Activated naive CD4-positive, alpha-beta T cell treated with anti-CD3 and anti-CD28 coated beads, Interleukin-2, amount 10 ng/mL, durations not matched to agents 7 days and 5 days (primary cell): ENCODE measurements at regions not wholly inside any gene's neighbourhood (a gene's known extent, or its start where the extent isn't known, plus 50 kb on each side); places are given as distances from the start of the nearest gene placed in this dataset.

Experiments used
- CTCF ChIA-PET: fragments of 350-600 bp; sonication (Branson Sonifier 250); formaldehyde crosslinking; loops from one replicate; lab custom pipeline; 2021; ENCODE audit warnings: antibody characterized with exemption; lab: Charles Lee
- DNase-seq: peaks from one replicate; pipeline ENCODE4 v3.0.0-alpha.2; 2020
- H3K27ac Mint-ChIP-seq: one replicate; pipeline ENCODE4 v1.8.0; 2021; ENCODE audit warnings: mild to moderate bottlenecking, moderate library complexity, mixed read lengths
- H3K27me3 Mint-ChIP-seq: one replicate; pipeline ENCODE4 v1.8.0; 2021; ENCODE audit warnings: mild to moderate bottlenecking, mixed read lengths
- H3K36me3 Mint-ChIP-seq: one replicate; pipeline ENCODE4 v1.8.0; 2021; ENCODE audit warnings: mixed read lengths
- H3K4me1 Mint-ChIP-seq: one replicate; pipeline ENCODE4 v1.8.0; 2021; ENCODE audit warnings: mixed read lengths
- H3K4me3 Mint-ChIP-seq: one replicate; pipeline ENCODE4 v1.8.0; 2021; ENCODE audit warnings: mild to moderate bottlenecking, moderate library complexity, mixed read lengths
- H3K9me3 Mint-ChIP-seq: one replicate; pipeline ENCODE4 v1.8.0; 2021; ENCODE audit warnings: mixed read lengths

- Mint-ChIP-seq H3K4me1 (no peaks in the 10 kb centered on the region), H3K9me3 (no peaks in the 10 kb centered on the region), H3K4me3 (no peak overlapping the region), H3K27ac (no peak overlapping the region), H3K36me3 (no peaks in the 10 kb centered on the region), H3K27me3 (no peaks in the 10 kb centered on the region)
- no peak for DNase-seq
- CTCF ChIA-PET: no interaction called here
These were observed 163.2 kb downstream of the RELL1 start for GRCh38 chr4:37522996-37523395.

- Mint-ChIP-seq H3K27ac (no peak overlapping the region), H3K4me1 (no peaks in the 10 kb centered on the region), H3K9me3 (peaks cover 9% of the 10 kb centered on the region), H3K4me3 (no peak overlapping the region), H3K27me3 (no peaks in the 10 kb centered on the region), H3K36me3 (no peaks in the 10 kb centered on the region)
- DNase-seq: no peak
- CTCF ChIA-PET: no interaction called here
These were observed 168.8 kb downstream of the RELL1 start for GRCh38 chr4:37517326-37517725.

- no peak for DNase-seq
- CTCF ChIA-PET: no interaction called here
- Mint-ChIP-seq H3K4me1 (no peaks in the 10 kb centered on the region), H3K9me3 (peaks cover 9% of the 10 kb centered on the region), H3K36me3 (no peaks in the 10 kb centered on the region), H3K27me3 (no peaks in the 10 kb centered on the region), H3K4me3 (no peak overlapping the region), H3K27ac (no peak overlapping the region)
These were observed 170.0 kb downstream of the RELL1 start for GRCh38 chr4:37516057-37516775.

GRCh38 chr4:37510626-37511025, 175.6 kb downstream of the RELL1 start:
- H3K9me3 Mint-ChIP-seq: peaks cover 7% of the 10 kb centered on the region
- CTCF ChIA-PET: no interaction called here
- H3K27ac Mint-ChIP-seq: no peak overlapping the region
- no peak overlapping the region for H3K4me3 Mint-ChIP-seq
- no peaks in the 10 kb centered on the region for H3K27me3 Mint-ChIP-seq
- no peak for DNase-seq
- H3K4me1 Mint-ChIP-seq: no peaks in the 10 kb centered on the region
- no peaks in the 10 kb centered on the region for H3K36me3 Mint-ChIP-seq

GRCh38 chr4:37503261-37503660, 182.9 kb downstream of the RELL1 start:
- DNase-seq: no peak
- Mint-ChIP-seq H3K4me3 (no peak overlapping the region), H3K27ac (no peak overlapping the region), H3K4me1 (no peaks in the 10 kb centered on the region), H3K36me3 (no peaks in the 10 kb centered on the region), H3K27me3 (peaks cover 4% of the 10 kb centered on the region), H3K9me3 (no peaks in the 10 kb centered on the region)
- CTCF ChIA-PET: no interaction called here

- H3K27ac Mint-ChIP-seq: no peak overlapping the region
- DNase-seq: no peak
- no peak overlapping the region for H3K4me3 Mint-ChIP-seq
- H3K36me3 Mint-ChIP-seq: no peaks in the 10 kb centered on the region
- H3K9me3 Mint-ChIP-seq: no peaks in the 10 kb centered on the region
- no peaks in the 10 kb centered on the region for H3K4me1 Mint-ChIP-seq
- H3K27me3 Mint-ChIP-seq: peaks cover 4% of the 10 kb centered on the region
- CTCF ChIA-PET: no interaction called here
These were observed 184.1 kb downstream of the RELL1 start for GRCh38 chr4:37502070-37502469.
